GM12892 (cell line): ENCODE measurements at regions not wholly inside any gene's neighbourhood (a gene's known extent, or its start where the extent isn't known, plus 50 kb on each side); places are given as distances from the start of the nearest gene placed in this dataset.

Source experiments
- DNase-seq: peaks from one replicate; pipeline ENCODE4 v3.0.0; 2011; ENCODE audit not compliant: insufficient read length
- FAIRE-seq: peaks from 2 replicates; lab custom pipeline; 2011; peaks lifted over from hg19 to GRCh38; lab: Jason Lieb, UNC
- POLR2A ChIP-seq: IDR thresholded peaks from 2 replicates; pipeline ENCODE4 v1.6.1; 2011; ENCODE audit warnings: low read depth, low read length, control low read depth
- POLR2AphosphoS5 ChIP-seq: IDR thresholded peaks from 2 replicates; pipeline ENCODE4 v1.6.1; 2011; ENCODE audit warnings: low read depth, low read length, control low read depth
- TAF1 ChIP-seq: IDR thresholded peaks from 2 replicates; pipeline ENCODE4 v1.6.1; 2011; ENCODE audit warnings: low read depth, mild to moderate bottlenecking, control low read depth, low read length, borderline replicate concordance

DNA sequence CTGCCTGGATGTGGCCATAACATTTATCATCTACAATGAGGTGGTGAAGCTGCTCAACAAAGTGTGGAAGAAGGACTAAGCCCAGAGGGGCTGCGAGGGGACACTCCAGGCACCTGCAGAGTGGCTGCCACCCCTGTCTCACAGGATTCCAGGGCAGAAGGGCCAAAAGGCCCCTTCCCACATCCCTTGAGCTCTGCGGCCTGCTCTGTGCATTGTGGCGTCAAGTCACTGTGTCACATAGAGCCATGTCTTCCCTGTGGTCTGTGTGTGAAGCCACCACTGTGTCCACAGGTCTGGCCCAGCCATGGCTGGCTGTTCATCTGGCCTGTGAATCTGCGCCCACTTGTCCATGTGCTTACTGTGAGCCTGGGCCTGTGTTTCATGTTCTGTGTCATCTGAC lies 1714.6 kb downstream of the TP53TG3F start:
- TF ChIP-seq POLR2A (no peak), POLR2AphosphoS5 (no peak), TAF1 (no peak)
- FAIRE-seq (no peak), DNase-seq (no peak)

DNA sequence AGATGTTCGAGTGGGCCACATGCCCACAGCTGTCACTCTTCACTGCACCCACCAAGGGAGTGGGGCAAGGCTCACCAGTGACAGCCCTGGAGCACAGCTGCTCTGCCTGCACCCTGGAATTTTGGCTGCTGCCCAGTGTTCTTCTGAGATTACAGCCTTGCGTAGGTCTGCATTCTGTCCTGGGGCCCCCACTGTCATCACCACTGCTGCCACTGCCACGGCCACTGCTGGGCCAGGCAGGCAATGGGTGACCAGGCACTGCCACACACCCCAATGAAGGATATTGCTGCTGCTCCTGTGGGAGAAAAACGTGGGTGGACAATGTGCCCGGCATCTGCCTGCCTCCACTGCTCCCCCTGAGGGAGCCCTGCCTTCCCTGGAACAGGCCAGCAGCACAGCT lies 1717.0 kb downstream of the TP53TG3F start:
- no peak for FAIRE-seq
- TF ChIP-seq TAF1 = no peak
- TF ChIP-seq POLR2AphosphoS5 = no peak
- TF ChIP-seq POLR2A = no peak
- no peak for DNase-seq

DNA sequence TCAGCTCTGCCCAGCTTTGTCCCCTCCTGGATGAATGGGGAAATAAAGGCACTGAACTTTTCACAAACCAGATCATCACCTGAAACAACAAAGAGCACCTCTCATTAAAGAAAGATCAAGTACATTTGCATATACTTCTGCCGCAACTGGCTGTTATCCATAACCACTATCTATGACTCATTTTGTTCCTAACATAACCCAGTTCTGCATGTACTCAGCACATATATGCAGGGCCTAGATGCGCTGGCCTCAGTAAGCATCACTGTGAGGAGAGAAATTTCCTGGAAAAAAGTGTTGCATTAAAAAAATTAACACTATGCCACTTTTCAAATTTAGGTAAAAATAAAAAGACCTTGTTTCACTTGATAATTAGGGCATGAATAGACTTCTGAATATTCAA lies 1718.4 kb downstream of the TP53TG3F start:
- no peak for DNase-seq
- no peak for TF ChIP-seq POLR2A
- TF ChIP-seq TAF1 = no peak
- no peak for FAIRE-seq

DNA sequence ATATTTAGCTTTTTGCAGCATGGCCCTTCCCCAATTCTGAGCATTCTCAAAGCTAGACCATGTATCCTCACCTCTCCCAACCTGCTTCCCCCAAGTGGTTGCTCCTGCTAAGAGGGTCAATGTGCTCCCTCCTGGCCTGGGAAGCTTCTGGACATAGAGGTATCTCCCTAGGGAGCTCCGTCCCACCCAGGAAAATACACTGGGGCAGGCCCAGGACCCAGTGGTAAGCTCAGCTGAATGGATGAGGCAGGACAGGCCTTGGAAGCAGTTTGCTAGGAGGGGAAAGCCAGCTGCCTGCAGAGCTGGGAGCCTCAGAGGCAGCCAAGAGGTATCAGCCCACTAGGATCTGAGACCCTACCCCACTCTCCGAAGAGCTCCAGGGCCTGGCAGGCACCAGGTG lies 1721.6 kb downstream of the TP53TG3F start:
- no peak for FAIRE-seq
- no peak for TF ChIP-seq POLR2AphosphoS5
- no peak for TF ChIP-seq POLR2A
- TF ChIP-seq TAF1 = no peak
- no peak for DNase-seq

DNA sequence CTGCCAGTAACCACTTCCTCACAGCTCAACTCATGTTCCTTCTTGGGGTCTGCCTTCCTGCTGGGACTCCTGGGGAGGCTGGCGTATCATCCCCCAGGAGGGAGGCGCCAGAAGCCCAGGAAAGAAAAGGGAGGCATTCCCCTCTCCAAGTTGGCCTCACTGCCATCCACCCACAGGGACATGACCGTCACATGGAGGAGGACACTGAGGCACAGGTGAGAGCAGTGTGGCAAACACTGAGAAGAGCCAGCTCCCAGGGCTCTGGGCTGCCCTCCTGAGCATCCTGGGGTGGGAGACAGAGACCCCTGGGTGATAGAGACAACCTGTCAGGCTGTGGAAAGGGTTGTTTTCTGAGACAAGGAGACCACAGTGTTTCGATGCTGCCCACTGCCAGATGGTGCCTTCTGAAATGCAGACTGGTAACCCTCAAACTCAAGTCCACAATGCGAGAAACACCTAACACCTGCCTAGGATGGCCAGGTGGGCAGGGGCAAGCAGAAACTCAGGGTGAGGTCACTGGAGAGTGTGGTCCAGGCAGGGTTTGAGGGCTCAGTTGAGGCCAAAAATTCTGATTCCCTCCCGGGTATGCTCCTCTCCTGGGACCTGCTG lies 1722.1 kb downstream of the TP53TG3F start:
- no peak for DNase-seq
- TF ChIP-seq POLR2A = no peak
- no peak for TF ChIP-seq POLR2AphosphoS5
- no peak for TF ChIP-seq TAF1
- no peak for FAIRE-seq

DNA sequence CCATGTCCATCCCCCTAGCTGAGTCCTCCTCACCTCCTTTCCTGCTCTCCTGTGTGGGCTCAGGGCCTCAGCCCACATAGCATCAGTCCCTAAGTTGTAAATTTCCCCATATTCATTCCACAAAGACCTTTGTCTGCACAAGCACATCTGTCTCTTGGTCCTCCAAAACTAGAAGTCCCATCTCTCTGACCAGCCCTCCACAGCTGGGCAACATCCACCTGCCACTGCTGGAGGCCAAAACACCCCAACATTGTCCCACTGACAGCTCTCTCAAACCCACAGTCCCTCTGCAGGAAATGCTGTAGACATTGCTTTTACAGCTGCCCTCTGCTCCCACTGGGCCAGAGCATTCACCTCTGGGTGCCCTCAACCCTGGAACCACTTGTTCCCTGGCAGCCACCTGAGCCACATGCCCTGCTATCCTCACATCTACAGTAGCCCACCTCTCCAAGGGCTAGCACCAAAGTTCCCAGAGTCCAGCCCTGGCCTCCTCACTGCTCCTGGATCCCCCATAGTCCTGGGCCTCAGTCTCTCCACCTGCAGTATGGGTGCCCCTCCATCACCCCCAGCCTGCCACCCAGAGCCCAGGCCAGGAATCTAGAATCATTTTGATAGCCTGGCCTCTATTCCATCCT lies 1722.7 kb downstream of the TP53TG3F start:
- DNase-seq = no peak
- no peak for FAIRE-seq
- no peak for TF ChIP-seq TAF1
- no peak for TF ChIP-seq POLR2A
- no peak for TF ChIP-seq POLR2AphosphoS5

DNA sequence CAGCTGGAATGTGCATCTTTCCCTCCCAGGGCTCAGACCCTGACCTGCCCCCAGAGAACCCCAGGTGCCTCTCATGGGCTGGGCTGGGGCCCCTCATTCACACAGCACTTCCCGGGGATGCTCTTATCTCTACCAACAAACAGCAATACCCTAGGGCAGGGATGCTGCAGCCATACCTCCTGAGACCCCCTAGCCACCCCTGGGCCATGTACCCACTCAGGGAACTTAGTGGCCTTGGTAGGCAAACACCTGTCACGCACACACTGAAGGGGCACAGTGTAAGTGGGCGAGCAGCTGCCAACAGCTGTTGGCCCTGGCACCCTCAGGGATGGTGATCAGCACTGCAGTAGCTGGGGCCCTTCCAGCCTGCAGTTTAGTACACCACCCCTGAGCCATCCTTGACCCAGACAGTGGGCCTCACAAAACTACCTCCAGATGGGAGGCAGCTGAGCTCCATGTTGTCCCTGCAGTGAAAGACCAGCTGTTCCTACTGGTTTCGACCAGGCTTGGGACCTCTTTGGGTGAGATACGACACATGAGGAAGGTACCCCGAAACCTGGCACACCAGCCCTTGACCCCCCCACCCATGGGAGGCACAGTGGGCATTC lies 1723.6 kb downstream of the TP53TG3F start:
- TF ChIP-seq POLR2AphosphoS5 (no peak), POLR2A (no peak), TAF1 (no peak)
- DNase-seq (no peak), FAIRE-seq (no peak)

DNA sequence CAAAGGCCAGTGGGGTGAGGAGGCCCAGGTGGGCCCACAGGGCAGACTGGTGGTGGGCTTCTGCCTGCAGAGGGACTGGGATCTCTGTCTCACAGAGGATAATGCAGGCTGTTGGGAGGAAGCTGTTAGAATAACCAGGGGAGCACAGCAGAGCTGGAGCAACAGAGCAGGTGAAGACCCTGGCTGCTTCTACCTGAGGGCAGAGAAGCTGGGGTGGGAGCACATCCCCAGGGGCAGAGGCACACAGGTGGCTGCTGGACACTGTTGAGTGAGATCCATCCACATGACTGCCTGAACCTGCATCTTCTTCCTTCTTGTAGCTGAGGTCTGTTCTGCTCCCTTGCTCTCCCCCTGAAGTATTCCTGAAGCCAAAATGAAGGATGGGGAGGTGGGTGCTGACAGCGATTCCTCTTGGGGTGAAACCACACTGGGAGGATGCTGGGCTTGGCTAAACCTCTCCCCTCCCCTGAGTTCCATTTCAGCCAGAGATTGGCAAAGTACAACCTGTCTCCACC lies 1725.0 kb downstream of the TP53TG3F start:
- TF ChIP-seq POLR2AphosphoS5 (no peak), POLR2A (no peak), TAF1 (no peak)
- DNase-seq (no peak), FAIRE-seq (no peak)

DNA sequence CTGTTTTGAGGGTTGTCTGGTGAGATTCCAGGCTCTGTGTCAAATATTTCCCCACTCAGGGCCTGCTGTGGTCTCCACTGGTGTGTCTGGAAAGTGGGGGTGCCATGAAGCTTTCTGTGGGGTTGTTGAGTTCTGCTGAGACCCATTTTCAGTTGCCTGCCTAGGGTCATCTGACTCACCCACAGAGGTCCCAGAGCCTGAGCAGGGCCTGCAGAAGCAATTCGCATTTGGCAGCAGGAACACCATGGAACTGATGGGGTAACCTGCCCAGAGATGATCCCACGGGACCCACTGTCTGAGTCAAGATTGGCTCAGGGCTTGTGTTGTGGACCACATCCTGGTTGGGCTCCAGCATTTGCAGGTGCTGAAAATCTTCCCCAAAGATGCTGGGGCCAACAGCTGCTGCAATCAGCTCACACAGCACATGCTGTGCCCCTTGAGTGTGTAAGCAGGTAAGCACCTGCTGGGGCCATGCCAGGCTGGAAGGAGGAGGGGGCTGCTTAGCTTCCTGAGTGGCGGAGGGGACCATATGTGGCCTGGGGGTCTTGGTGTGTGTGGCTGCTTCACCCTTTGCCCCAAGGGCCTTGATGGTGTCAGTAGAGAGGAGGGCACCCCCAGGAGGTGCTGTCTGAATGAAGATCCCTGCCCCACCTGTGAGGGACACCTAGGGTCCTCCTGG lies 1726.1 kb downstream of the TP53TG3F start:
- no peak for TF ChIP-seq POLR2A
- no peak for TF ChIP-seq POLR2AphosphoS5
- no peak for DNase-seq
- FAIRE-seq = no peak

DNA sequence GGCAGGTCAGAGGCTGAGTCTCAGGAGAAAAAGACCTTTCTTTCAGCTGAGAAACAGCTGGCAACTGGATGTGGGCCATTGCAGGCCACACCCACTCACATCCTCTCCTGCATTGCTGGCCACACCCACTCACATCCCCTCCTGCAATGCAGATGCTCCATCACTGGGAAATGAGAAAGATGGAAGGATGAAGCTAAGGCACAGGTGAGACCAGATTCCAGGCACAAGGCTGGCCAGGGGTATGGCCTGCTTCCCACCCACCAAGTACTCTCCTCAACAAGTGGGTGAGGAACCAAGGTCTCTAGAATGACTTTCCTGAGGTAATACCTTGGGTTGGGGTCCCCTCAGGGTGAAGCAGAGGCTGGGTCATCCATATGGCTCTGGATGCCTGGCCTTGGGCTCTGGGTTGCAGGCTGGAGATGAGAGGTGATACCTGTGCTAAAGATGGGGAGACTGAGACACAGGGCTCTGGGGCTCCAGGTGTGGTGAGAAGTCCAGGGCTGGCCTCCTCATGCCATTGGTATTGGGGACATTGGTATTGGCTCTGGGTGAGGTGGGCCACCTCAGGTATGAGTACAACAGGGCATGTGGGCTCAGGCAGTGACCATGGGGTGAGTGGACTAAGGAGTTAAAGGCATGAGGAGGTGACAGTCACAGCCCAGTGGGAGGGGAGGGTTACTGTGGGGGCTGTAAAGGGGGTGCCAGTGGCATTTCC lies 1726.8 kb downstream of the TP53TG3F start:
- no peak for TF ChIP-seq TAF1
- TF ChIP-seq POLR2AphosphoS5 = no peak
- no peak for TF ChIP-seq POLR2A
- no peak for FAIRE-seq
- no peak for DNase-seq

DNA sequence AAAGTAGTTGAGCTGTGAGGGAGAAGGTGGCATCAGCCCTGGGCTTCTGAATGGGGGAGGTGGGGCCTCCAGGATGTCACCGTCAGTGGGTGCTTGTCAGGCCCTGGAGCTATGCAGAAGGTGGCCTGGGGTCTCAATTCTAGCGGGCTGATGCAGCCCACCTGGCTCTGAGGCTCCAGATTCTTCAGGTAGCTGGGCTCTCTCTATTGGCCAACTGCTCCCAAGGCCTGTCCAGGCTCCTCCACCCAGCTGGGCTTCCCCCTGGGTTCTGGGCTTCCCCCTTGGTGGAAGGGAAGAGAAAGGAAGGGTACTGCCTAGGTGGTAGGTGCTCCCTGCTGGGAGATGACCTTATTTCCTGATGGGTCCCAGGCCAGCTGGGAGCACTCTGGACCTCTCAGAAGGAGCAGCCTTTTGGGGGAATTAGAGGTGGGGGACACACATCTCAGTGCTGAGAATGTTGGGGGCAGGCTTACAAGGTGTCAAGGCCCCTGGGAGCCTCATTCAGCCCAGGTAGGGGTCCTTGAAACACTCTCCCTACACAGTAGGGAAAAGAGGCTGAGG lies 1728.3 kb downstream of the TP53TG3F start:
- TF ChIP-seq POLR2AphosphoS5 (no peak), POLR2A (no peak), TAF1 (no peak)
- no peak for DNase-seq
- no peak for FAIRE-seq
